K562 (cell line): ENCODE measurements at regions not wholly inside any gene's neighbourhood (a gene's known extent, or its start where the extent isn't known, plus 50 kb on each side); places are given as distances from the start of the nearest gene placed in this dataset.

Source experiments
- CTCF ChIP-seq, 3 experiments: IDR thresholded peaks in 2 of 3; conservative IDR thresholded peaks in 1 of 3; 2 replicates each; pipeline ENCODE4 v1.5.1; 2011 to 2012; ENCODE audit warnings: low read length in 3 of 3, mild to moderate bottlenecking in 3 of 3, control low read depth in 2 of 3, improper control_type of control experiment in 1 of 3, inconsistent platforms in 1 of 3, low read depth in 1 of 3, mixed read lengths in 1 of 3, moderate library complexity in 1 of 3; ENCODE audit not compliant: insufficient read depth in 2 of 3
- E2F3 ChIP-seq: fragments of 250-450 bp; sonication (Bioruptor Pico); IDR thresholded peaks from 2 replicates; pipeline ENCODE4 v1.4.0; 2020; ENCODE audit warnings: mild to moderate bottlenecking
- GATAD2A ChIP-seq: fragments of 450-650 bp; IDR thresholded peaks from 2 replicates; pipeline ENCODE4 v1.6.1; 2017
- KAT8 ChIP-seq: fragments of 450-650 bp; IDR thresholded peaks from 2 replicates; pipeline ENCODE4 v1.6.1; 2016; ENCODE audit warnings: low read depth, mild to moderate bottlenecking
- RFX5 ChIP-seq: IDR thresholded peaks from 2 replicates; pipeline ENCODE4 v1.6.1; 2011; ENCODE audit warnings: low read depth, mild to moderate bottlenecking, improper control_type of control experiment, low read length
- TRIM28 ChIP-seq: fragments of 450-650 bp; IDR thresholded peaks from 2 replicates; pipeline ENCODE4 v1.6.1; 2017
- ZNF644 ChIP-seq: fragments of 200-800 bp; sonication (Bioruptor generic); IDR thresholded peaks from 2 replicates; pipeline ENCODE4 v1.6.1; 2016; ENCODE audit warnings: low read depth, missing genetic modification characterization, missing compliant biosample characterization

GRCh38 chr6:97459986-97460385 lies 177.0 kb upstream of the MMS22L start:
- TF ChIP-seq KAT8 (no peak), E2F3 (CRISPR knock-in tag) (no peak), RFX5 (no peak), CTCF (IDR thresholded peaks at IDR 0.05 in 2 of 3, conservative IDR thresholded peaks at IDR 0.05 in 1 of 3; ENCODE audit: insufficient read depth in 2 of 3, low read depth in 1 of 3, low read length in 3 of 3) (no peak), ZNF644 (no peak), TRIM28 (no peak), GATAD2A (no peak)
